Caki2 (cell line): ENCODE measurements at regions not wholly inside any gene's neighbourhood (a gene's known extent, or its start where the extent isn't known, plus 50 kb on each side); places are given as distances from the start of the nearest gene placed in this dataset.

Experiments
- DNase-seq: peaks from one replicate; pipeline ENCODE4 v3.0.0-alpha.2; 2015; ENCODE audit warnings: low read depth
- in situ Hi-C: cut with HindIII; loops from 2 replicates; pipeline ENCODE4 v1.10.0; 2016; ENCODE audit warnings: low sequenced_read_pairs, low pct_unique_long_range_greater_than_20kb, mixed read lengths

- in situ Hi-C loops: no loop called here
- no peak for DNase-seq
Measured at GRCh38 chr20:43284486-43284885, 94.8 kb upstream of the PTPRT start.

GRCh38 chr20:43283126-43283525, 93.4 kb upstream of the PTPRT start:
- in situ Hi-C loops: no loop called here
- no peak for DNase-seq

- in situ Hi-C loops: no loop called here
- no peak for DNase-seq
Measured at GRCh38 chr20:43271980-43272379, 82.3 kb upstream of the PTPRT start.

- in situ Hi-C loops: no loop called here
- no peak for DNase-seq
Measured at GRCh38 chr20:43265449-43265848, 75.7 kb upstream of the PTPRT start.

GRCh38 chr20:43263226-43263625, 73.5 kb upstream of the PTPRT start:
- in situ Hi-C loops: no loop called here
- no peak for DNase-seq

- no peak for DNase-seq
- in situ Hi-C loops: no loop called here
Measured at GRCh38 chr20:43262341-43262740, 72.6 kb upstream of the PTPRT start.

- DNase-seq: no peak
- in situ Hi-C loops: no loop called here
Measured at GRCh38 chr20:43255877-43256276, 66.2 kb upstream of the PTPRT start.

- in situ Hi-C loops: no loop called here
Measured at GRCh38 chr20:43252761-43253160, 63.1 kb upstream of the PTPRT start.

GRCh38 chr20:43248341-43248740, 58.6 kb upstream of the PTPRT start:
- DNase-seq: no peak
- in situ Hi-C loops: no loop called here

More at GRCh38 chr20:43252761-43253160, 63.1 kb upstream of the PTPRT start:
- no peak for DNase-seq

- no peak for DNase-seq
- in situ Hi-C loops: no loop called here
Measured at GRCh38 chr20:43247361-43247760, 57.7 kb upstream of the PTPRT start.

GRCh38 chr20:43244647-43245046, 54.9 kb upstream of the PTPRT start:
- in situ Hi-C loops: no loop called here
- DNase-seq: no peak

GRCh38 chr20:43243672-43244269, 54.1 kb upstream of the PTPRT start:
- in situ Hi-C loops: no loop called here
- no peak for DNase-seq

- no peak for DNase-seq
- in situ Hi-C loops: no loop called here
Measured at GRCh38 chr20:43241057-43241702, 51.5 kb upstream of the PTPRT start.
